ENCODE measurements at regions not wholly inside any gene's neighbourhood (a gene's known extent, or its start where the extent isn't known, plus 50 kb on each side); places are given as distances from the start of the nearest gene placed in this dataset.

DNA sequence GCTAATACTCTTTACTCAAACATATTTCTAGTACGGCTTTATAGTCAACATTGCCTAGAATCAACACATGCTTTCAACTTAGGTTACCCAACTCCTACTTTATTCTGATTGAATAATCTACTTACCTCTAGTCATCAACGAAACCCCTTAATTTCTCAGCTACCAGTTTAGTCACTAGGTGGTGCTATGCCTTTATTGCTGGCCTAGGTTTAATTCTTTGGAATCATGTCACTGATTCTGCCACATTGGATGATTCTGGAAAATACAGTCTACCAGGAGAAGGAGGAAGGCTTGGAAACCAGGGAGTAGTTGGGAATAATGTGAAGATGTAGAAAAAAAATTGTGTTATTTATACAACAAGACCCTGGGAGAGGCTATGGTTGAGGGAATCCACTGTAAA, 167.7 kb downstream of the DCAF12L2 start:
- DNase-seq (ENCODE audit: low read depth, low spot score), result no peak
- TF ChIP-seq, protein P1, sequence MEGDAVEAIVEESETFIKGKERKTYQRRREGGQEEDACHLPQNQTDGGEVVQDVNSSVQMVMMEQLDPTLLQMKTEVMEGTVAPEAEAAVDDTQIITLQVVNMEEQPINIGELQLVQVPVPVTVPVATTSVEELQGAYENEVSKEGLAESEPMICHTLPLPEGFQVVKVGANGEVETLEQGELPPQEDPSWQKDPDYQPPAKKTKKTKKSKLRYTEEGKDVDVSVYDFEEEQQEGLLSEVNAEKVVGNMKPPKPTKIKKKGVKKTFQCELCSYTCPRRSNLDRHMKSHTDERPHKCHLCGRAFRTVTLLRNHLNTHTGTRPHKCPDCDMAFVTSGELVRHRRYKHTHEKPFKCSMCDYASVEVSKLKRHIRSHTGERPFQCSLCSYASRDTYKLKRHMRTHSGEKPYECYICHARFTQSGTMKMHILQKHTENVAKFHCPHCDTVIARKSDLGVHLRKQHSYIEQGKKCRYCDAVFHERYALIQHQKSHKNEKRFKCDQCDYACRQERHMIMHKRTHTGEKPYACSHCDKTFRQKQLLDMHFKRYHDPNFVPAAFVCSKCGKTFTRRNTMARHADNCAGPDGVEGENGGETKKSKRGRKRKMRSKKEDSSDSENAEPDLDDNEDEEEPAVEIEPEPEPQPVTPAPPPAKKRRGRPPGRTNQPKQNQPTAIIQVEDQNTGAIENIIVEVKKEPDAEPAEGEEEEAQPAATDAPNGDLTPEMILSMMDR (IDR thresholded peaks at IDR 0.05; ENCODE audit: low read depth, low read length), result no peak
- no peak overlapping the region for H3K4me3 ChIP-seq (ENCODE audit: low read depth, low read length)
- in situ Hi-C loops (cut with HindIII; ENCODE audit: low sequenced_read_pairs), result no loop called here

DNA sequence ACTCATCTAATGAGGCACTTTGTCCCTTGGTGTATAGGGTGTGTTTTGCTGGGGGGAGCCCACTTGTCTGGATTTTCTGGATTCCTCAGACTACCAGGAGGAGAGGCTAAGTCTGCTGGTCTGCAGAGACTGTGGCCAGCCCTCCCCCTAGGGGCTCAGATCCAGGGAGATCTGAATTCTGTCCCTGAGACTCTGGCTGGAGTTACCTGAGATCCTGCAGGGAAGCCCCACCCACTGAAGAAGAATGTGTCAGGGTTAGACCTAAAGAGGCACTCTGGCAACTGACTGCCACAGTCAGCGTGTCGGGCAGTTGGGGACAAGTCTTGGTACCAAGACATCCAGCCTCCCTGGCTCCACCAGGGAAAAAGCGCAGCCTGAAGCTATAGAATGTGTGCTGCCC, 138.9 kb downstream of the DCAF12L2 start:
- no peak overlapping the region for H3K4me3 ChIP-seq (ENCODE audit: low read depth, low read length)
- TF ChIP-seq, protein P1 (IDR thresholded peaks at IDR 0.05; ENCODE audit: low read depth, low read length), result no peak
- DNase-seq (ENCODE audit: low read depth, low spot score), result no peak
- in situ Hi-C loops (cut with HindIII; ENCODE audit: low sequenced_read_pairs), result no loop called here

DNA sequence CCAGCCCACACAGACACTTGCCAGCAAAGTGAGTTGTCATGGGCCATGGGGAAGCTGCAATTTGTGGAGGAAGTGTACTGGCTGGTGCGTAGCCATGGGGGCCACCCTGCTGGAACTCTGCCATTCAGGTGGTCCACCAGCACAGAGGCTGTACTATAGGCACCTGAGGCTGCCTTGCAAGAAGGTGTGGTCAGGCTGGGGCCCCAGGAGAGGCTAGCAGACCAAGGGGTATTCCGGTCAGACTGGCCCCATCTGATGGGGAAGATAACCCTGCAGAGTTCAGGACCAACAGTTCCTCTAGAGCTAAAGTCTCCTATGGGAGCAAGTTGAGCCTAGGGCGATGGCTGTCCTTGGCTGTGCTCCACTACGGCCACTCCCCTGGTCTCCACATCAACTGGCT, 136.1 kb downstream of the DCAF12L2 start:
- in situ Hi-C loops (cut with HindIII; ENCODE audit: low sequenced_read_pairs), result no loop called here
- TF ChIP-seq, protein P1 (IDR thresholded peaks at IDR 0.05; ENCODE audit: low read depth, low read length), result no peak
- no peak overlapping the region for H3K4me3 ChIP-seq (ENCODE audit: low read depth, low read length)
- no peak for DNase-seq (ENCODE audit: low read depth, low spot score)

DNA sequence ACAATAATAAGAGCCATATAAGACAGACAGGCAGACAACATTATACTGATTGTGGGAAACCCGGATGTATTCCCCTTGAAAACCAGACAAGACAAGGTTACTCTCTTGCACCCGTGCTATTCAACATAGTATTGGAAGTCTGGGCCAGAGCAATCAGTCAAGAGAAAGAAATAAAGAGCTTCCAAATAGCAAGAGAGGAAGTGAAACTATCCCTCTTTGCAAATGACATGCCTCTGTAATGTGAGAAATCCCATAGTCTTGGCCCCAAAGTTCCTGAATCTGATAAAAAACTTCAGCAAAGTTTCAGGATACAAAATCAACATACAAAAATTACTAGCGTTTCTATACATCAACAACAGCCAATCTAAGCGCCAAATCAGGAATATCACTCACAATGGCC, 102.1 kb downstream of the DCAF12L2 start:
- no peak overlapping the region for H3K4me3 ChIP-seq (ENCODE audit: low read depth, low read length)
- in situ Hi-C loops (cut with HindIII; ENCODE audit: low sequenced_read_pairs), result no loop called here
- TF ChIP-seq, protein P1 (IDR thresholded peaks at IDR 0.05; ENCODE audit: low read depth, low read length), result no peak
- no peak for DNase-seq (ENCODE audit: low read depth, low spot score)

DNA sequence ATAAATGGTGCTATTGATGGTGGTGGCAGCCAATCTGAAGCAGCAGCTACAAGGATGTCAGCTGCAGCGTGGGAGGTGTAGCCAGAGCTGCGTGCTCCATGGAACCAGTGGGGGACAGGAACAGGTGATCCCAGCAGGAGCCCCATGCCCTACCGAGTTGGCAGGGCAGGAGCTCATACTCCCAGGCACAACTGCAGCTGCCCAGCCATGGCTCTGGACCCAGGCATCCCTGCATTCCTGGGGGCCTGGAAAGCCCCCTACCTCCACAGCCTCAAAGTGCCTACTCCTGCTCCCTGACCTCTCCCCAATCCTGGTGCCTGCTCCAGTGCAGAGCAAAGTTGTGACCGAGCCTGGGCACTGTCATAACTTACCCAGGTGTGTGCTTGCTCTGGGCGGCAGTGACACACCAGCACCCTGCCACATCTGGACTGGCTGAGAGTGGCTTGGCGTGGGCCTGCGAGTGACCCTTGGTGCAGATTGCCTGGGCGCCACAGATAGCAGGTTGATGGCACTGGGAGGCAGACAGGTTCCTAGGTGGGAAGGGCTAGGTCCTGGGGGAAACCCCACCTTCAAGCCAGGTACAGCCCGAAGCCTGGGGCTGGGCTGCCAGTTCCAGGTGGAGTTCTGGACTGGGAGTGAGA, 101.1 kb downstream of the DCAF12L2 start:
- no peak overlapping the region for H3K4me3 ChIP-seq (ENCODE audit: low read depth, low read length)
- DNase-seq (ENCODE audit: low read depth, low spot score), result no peak
- in situ Hi-C loops (cut with HindIII; ENCODE audit: low sequenced_read_pairs), result no loop called here
- TF ChIP-seq, protein P1 (IDR thresholded peaks at IDR 0.05; ENCODE audit: low read depth, low read length), result no peak

DNA sequence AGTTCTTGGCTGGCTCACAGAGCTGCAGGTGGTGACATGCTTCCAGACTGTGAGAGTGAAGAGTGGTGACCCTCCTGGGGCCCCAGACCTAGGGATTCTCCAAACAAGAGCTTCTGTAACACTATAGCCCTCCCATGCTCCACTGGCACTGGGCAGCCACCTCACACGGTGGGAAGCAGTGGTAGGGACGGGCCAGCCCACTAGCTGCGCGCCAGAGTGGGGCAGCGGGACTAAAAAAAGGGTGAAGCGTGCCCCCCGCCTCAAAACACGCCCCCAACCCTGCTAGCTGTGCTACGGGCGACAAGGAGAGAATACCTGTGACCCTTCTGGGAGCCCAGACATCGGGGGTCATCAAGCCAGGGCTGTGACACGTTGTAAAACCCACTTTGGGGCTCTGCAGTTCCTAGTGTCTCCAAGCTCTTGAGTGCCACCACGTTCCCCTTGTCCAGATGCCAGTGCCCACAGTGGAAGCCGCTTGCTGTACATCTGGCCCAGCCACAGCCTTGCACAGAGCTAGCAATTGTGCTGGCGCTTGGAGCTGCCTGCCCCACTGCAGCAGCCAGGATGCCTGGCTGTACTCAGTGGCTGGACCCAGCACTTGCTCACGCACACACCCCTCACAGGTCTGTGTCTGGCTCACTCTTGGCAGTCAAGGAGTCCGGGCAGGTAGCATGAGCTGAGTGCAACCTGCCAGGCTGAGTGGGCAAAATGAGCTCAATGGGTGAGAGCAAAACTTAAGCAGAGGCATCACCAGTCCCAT, 100.0 kb downstream of the DCAF12L2 start:
- in situ Hi-C loops (cut with HindIII; ENCODE audit: low sequenced_read_pairs), result no loop called here
- DNase-seq (ENCODE audit: low read depth, low spot score), result no peak
- no peak overlapping the region for H3K4me3 ChIP-seq (ENCODE audit: low read depth, low read length)
- TF ChIP-seq, protein P1 (IDR thresholded peaks at IDR 0.05; ENCODE audit: low read depth, low read length), result no peak
